Testis (tissue), 2 donors: ENCODE measurements at regions not wholly inside any gene's neighbourhood (a gene's known extent, or its start where the extent isn't known, plus 50 kb on each side); places are given as distances from the start of the nearest gene placed in this dataset.

ENCODE experiments used
- POLR2A ChIP-seq: fragments of 450-650 bp; IDR thresholded peaks from one replicate; pipeline ENCODE4 v1.6.1; 2017; ENCODE audit warnings: antibody characterized with exemption, mild to moderate bottlenecking, moderate library complexity
- TF ChIP-seq, protein P1 (sequence below), 3 experiments: fragments of 450-650 bp in 2 of 3; fragments of 200-600 bp in 1 of 3; sonication (generic) in 1 of 3; IDR thresholded peaks; one replicate each; pipeline ENCODE4 v1.5.1; 2016 to 2019; ENCODE audit warnings: antibody characterized with exemption in 3 of 3, mild to moderate bottlenecking in 2 of 3, moderate library complexity in 1 of 3

- TF ChIP-seq, protein P1, sequence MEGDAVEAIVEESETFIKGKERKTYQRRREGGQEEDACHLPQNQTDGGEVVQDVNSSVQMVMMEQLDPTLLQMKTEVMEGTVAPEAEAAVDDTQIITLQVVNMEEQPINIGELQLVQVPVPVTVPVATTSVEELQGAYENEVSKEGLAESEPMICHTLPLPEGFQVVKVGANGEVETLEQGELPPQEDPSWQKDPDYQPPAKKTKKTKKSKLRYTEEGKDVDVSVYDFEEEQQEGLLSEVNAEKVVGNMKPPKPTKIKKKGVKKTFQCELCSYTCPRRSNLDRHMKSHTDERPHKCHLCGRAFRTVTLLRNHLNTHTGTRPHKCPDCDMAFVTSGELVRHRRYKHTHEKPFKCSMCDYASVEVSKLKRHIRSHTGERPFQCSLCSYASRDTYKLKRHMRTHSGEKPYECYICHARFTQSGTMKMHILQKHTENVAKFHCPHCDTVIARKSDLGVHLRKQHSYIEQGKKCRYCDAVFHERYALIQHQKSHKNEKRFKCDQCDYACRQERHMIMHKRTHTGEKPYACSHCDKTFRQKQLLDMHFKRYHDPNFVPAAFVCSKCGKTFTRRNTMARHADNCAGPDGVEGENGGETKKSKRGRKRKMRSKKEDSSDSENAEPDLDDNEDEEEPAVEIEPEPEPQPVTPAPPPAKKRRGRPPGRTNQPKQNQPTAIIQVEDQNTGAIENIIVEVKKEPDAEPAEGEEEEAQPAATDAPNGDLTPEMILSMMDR (IDR thresholded peaks at IDR 0.05) = no peak
- TF ChIP-seq POLR2A = no peak
Observed at GRCh38 chr22:48675141-48675829, 1152.4 kb downstream of the BRD1 start.
